Breast epithelium (tissue), 4 donors: ENCODE measurements at regions not wholly inside any gene's neighbourhood (a gene's known extent, or its start where the extent isn't known, plus 50 kb on each side); places are given as distances from the start of the nearest gene placed in this dataset.
"Not testable (repeated sequence)": the region's sequence is repeated elsewhere in the genome, so short reads cannot be mapped to it uniquely, and the experiment has no call there.

Source experiments
- DNase-seq, 2 donors: peaks; one replicate each; pipeline ENCODE4 v3.0.0-alpha.2; 2019; ENCODE audit warnings: low spot score in 2 of 2
- H3K27ac ChIP-seq, 2 donors: fragments of 200-600 bp; sonication (generic) in 1 of 2; one replicate each; pipeline ENCODE4 v1.5.1; 2016 to 2019; ENCODE audit warnings: mild to moderate bottlenecking in 1 of 2
- H3K27me3 ChIP-seq, 2 donors: fragments of 200-600 bp; sonication (generic) in 1 of 2; one replicate each; pipeline versions ENCODE4 v1.5.1 to v1.6.0; 2017 to 2019; ENCODE audit warnings: control low read depth in 1 of 2, mild to moderate bottlenecking in 1 of 2
- H3K36me3 ChIP-seq: fragments of 200-600 bp; one replicate; pipeline ENCODE4 v1.5.1; 2019
- H3K4me1 ChIP-seq, 2 donors: fragments of 200-600 bp; sonication (generic); one replicate each; pipeline ENCODE4 v1.5.1; 2016 to 2019; ENCODE audit warnings: control low read depth in 1 of 2
- H3K4me3 ChIP-seq, 3 donors: fragments of 200-600 bp; sonication (generic); 1 replicate in 2 of 3; 2 replicates in 1 of 3; pipeline ENCODE4 v1.5.1; 2016 to 2019; ENCODE audit warnings: mild to moderate bottlenecking in 3 of 3, moderate library complexity in 2 of 3
- H3K9me3 ChIP-seq, 2 donors: fragments of 200-600 bp; sonication (generic) in 1 of 2; one replicate each; pipeline ENCODE4 v1.5.1; 2016 to 2019; ENCODE audit warnings: control low read depth in 1 of 2
- POLR2A ChIP-seq: fragments of 450-650 bp; IDR thresholded peaks from one replicate; pipeline ENCODE4 v1.6.1; 2016; ENCODE audit warnings: antibody characterized with exemption, mild to moderate bottlenecking, moderate library complexity
- POLR2AphosphoS5 ChIP-seq, 3 donors: sonication (generic); formaldehyde crosslinking; IDR thresholded peaks; one replicate each; pipeline ENCODE4 v1.6.1; 2017; ENCODE audit warnings: antibody characterized with exemption in 3 of 3
- intact Hi-C: fragments of 100-400 bp; cut with DNase I; formaldehyde crosslinking; loops from one replicate; pipeline ENCODE4 v1.15.1; 2023; ENCODE audit warnings: low total_unique reads
- TF ChIP-seq, protein P1 (sequence below), 3 donors: fragments of 450-650 bp; IDR thresholded peaks; one replicate each; pipeline ENCODE4 v1.5.1; 2016 to 2017; ENCODE audit warnings: antibody characterized with exemption in 3 of 3, mild to moderate bottlenecking in 3 of 3, moderate library complexity in 3 of 3

DNA sequence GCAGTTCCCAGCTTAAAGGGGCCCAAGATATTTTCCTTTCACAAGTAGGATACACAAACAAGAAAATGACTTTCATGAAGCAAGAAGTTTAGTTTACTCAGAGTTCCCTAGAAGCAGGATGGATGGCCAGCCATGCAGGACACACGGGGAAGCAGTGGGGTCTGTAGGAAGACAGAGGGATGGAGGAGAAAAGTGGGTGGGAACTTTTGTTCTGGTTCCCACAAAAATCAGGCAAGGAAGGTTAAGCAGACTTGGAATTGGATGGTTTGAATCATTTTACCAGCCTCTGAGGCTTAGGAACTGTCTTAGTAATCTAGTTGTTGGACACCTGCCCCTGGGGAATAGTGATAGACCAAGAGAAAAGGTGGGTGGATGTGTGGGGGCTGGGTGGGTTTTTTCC lies 263.3 kb upstream of the VSTM2A start:
- Histone ChIP-seq H3K9me3 (peaks cover 8 to 17% of the 10 kb centered on the region in 2 donors), H3K36me3 (no peaks in the 10 kb centered on the region), H3K27ac (no peak overlapping the region), H3K4me3 (no peak overlapping the region), H3K27me3 (no peaks in the 10 kb centered on the region), H3K4me1 (no peaks in the 10 kb centered on the region)
- TF ChIP-seq POLR2AphosphoS5 (IDR thresholded peaks at IDR 0.05) (no peak), POLR2A (no peak)
- TF ChIP-seq, protein P1, sequence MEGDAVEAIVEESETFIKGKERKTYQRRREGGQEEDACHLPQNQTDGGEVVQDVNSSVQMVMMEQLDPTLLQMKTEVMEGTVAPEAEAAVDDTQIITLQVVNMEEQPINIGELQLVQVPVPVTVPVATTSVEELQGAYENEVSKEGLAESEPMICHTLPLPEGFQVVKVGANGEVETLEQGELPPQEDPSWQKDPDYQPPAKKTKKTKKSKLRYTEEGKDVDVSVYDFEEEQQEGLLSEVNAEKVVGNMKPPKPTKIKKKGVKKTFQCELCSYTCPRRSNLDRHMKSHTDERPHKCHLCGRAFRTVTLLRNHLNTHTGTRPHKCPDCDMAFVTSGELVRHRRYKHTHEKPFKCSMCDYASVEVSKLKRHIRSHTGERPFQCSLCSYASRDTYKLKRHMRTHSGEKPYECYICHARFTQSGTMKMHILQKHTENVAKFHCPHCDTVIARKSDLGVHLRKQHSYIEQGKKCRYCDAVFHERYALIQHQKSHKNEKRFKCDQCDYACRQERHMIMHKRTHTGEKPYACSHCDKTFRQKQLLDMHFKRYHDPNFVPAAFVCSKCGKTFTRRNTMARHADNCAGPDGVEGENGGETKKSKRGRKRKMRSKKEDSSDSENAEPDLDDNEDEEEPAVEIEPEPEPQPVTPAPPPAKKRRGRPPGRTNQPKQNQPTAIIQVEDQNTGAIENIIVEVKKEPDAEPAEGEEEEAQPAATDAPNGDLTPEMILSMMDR (IDR thresholded peaks at IDR 0.05): no peak
- intact Hi-C loops: no loop called here
- no peak for DNase-seq

DNA sequence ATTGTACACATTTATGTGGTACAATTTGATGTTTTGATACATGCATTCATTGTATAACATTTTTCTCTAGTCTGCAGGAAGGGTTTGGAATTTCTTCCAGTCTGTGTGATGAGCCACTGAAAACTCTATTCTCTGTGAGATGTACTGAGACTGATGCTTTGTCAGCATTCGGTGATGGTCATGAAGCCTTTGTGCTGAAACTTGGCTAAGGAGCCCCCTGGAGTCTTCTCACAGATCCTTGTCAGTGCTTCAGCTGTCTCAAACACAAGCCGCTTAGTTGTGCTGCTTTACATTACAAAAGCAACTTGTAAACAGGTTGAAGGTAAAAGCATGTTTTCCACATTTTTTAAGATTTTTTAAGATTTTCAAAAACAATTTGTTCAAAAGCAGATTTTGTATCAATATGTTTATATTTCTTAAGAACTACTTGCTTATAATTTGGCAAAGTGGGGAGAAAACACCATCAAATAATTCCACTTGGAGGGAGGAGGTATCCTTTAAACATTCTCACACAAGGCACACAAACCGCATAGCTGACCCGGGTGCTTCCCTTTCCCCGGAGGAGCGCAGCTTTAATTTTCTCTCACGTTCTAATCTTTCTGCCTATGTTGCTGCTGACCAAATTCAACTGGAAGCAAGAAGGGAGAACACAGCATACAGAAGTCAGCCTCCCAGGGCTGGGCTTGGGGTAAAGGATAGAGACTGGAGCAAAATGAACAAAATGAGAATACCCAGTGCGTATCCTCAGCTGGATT lies 249.8 kb upstream of the VSTM2A start:
- no peaks in the 10 kb centered on the region for H3K4me1 ChIP-seq
- TF ChIP-seq POLR2AphosphoS5 (IDR thresholded peaks at IDR 0.05) (no peak), POLR2A (no peak)
- TF ChIP-seq, protein P1 (IDR thresholded peaks at IDR 0.05): no peak

GRCh38 chr7:54299426-54299825 lies 242.7 kb upstream of the VSTM2A start:
- no peak for DNase-seq
- TF ChIP-seq, protein P1 (IDR thresholded peaks at IDR 0.05): no peak
- no peak for TF ChIP-seq POLR2A
- TF ChIP-seq POLR2AphosphoS5 (IDR thresholded peaks at IDR 0.05): no peak
- intact Hi-C loops: no loop called here
- no peaks in the 10 kb centered on the region for H3K27me3 ChIP-seq
- H3K27ac ChIP-seq: no peak overlapping the region
- H3K36me3 ChIP-seq: no peaks in the 10 kb centered on the region
- no peak overlapping the region for H3K4me3 ChIP-seq
- H3K4me1 ChIP-seq: no peaks in the 10 kb centered on the region
- no peaks in the 10 kb centered on the region for H3K9me3 ChIP-seq

More for the DNA sequence above, 249.8 kb upstream of the VSTM2A start:
- Histone ChIP-seq H3K27me3 (no peaks in the 10 kb centered on the region), H3K4me3 (no peak overlapping the region), H3K9me3 (peaks cover 0 to 16% of the 10 kb centered on the region in 2 donors), H3K36me3 (no peaks in the 10 kb centered on the region), H3K27ac (no peak overlapping the region)
- intact Hi-C loops: no loop called here
- no peak for DNase-seq

DNA sequence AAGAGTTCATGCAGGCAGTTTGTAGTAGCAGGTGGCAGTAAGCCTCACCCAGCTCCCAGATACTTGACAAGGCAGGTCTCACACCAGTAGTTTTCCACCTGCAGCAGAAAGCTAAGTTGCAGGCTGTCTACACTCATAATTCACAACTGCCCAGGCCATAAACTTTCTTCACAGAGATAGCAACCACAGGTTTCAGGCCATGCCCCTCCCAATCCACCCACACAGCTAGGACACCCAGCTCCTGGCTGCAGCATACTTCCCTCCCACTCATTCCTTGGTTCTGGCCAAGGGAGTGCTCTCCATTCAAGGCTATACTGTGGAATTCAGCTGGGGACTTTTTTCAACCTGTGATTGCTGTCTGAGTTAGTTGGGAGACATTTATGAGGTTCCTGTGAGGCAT lies 226.2 kb upstream of the VSTM2A start:
- DNase-seq, H3K36me3 ChIP-seq, H3K27ac ChIP-seq, H3K4me1 ChIP-seq, H3K9me3 ChIP-seq, H3K27me3 ChIP-seq, intact Hi-C loops, H3K4me3 ChIP-seq: not testable (repeated sequence)

- intact Hi-C loops: no loop called here
- Histone ChIP-seq H3K4me1 (no peaks in the 10 kb centered on the region), H3K27me3 (no peaks in the 10 kb centered on the region), H3K9me3 (peaks cover 3 to 8% of the 10 kb centered on the region in 2 donors), H3K27ac (no peak overlapping the region), H3K4me3 (no peak overlapping the region), H3K36me3 (no peaks in the 10 kb centered on the region)
- TF ChIP-seq, protein P1 (IDR thresholded peaks at IDR 0.05): no peak
- TF ChIP-seq POLR2AphosphoS5 (IDR thresholded peaks at IDR 0.05) (no peak), POLR2A (no peak)
- no peak for DNase-seq
Observed at GRCh38 chr7:54326592-54327167, 215.5 kb upstream of the VSTM2A start.
